ENCODE measurements at regions not wholly inside any gene's neighbourhood (a gene's known extent, or its start where the extent isn't known, plus 50 kb on each side); places are given as distances from the start of the nearest gene placed in this dataset.

DNA sequence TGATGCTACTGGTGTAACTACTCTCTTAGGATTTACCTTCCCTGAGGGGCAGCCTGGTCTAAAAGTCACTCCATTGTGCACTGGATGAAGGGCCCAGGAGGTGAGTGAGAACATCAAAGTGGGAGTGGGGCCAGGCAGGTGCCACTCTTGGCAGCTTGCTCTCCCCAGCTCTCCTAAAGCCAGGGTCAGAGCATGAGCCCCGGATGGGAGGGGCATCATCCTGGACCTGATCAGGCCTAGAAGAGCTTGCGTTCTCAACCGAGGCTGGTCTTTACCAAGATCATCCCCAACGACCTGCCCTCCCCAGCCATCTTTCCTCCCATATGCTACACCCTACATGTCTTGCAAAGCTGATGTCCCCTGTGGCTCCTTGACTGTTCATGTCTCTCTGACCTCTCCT, 87.1 kb downstream of the AIPL1 start:
- Histone ChIP-seq H3K36me3 (ENCODE audit: insufficient read depth, low read length) (no peaks in the 10 kb centered on the region), H3K4me1 (ENCODE audit: insufficient read depth, low read length) (no peaks in the 10 kb centered on the region), H3K9ac (ENCODE audit: low read depth, low read length) (no peak overlapping the region), H3K27ac (ENCODE audit: low read depth, low read length) (no peak overlapping the region), H3K9me3 (ENCODE audit: insufficient read depth, low read depth, low read length) (no peaks in the 10 kb centered on the region), H3K4me3 (ENCODE audit: low read length) (no peak overlapping the region), H3K27me3 (ENCODE audit: insufficient read depth, low read length) (no peaks in the 10 kb centered on the region)
- 88% methylated on average over 4 of the region's 4 CpGs for WGBS

DNA sequence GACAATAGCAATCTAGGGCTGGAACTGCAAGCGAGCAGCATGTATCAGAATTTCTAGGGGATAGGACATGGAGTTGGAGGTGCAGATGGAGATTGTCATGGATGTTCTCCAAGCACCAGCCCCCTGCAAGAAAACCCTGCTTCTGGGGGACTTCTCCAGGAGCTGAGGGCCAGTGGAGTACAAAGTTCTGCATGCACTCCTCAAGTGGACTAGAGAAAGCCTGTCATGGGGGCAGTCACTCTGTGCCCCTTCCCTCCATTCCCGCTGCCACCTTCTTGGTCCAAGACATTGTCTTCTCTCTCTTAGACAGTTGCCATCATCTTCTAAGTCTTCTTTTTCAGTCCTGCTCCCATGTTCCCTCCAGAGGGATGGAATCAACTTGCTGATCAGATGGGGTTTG, 87.9 kb downstream of the AIPL1 start:
- 93% methylated on average over 2 of the region's 2 CpGs for whole genome bisulfite sequencing
- Histone ChIP-seq H3K4me3 (ENCODE audit: low read length) (no peak overlapping the region), H3K27me3 (ENCODE audit: insufficient read depth, low read length) (no peaks in the 10 kb centered on the region), H3K9me3 (ENCODE audit: insufficient read depth, low read depth, low read length) (no peaks in the 10 kb centered on the region), H3K36me3 (ENCODE audit: insufficient read depth, low read length) (no peaks in the 10 kb centered on the region), H3K4me1 (ENCODE audit: insufficient read depth, low read length) (no peaks in the 10 kb centered on the region), H3K27ac (ENCODE audit: low read depth, low read length) (no peak overlapping the region), H3K9ac (ENCODE audit: low read depth, low read length) (no peak overlapping the region)

DNA sequence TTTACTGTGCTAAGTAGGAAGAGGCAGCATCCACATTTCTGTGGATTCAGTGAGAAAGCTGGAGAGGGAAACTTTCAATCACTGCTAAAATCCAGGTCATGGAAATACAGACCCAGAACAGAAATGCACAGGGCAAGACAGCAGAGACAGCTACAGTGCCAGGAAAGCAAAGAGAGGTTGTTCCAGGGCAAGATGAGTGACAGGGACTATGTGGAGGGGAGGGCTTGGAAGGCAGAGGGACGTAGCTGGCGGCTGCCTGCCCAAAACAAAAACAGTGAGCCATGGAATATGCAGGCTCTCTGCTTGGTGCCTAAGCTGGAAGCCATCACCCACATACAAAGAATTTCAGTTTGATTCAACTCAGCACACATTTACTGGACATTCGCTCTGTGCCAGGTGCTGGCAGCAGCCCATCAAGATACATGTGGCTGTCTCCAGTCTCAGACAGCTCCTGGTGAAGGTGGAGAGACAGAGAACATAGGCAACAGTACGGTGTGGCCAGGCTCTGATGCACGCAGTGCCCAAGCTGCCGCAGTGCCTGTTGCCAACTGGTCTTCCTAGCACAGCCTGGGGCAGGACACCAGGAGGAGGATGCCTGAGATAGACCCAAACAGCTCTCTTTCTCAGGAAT, 88.7 kb downstream of the AIPL1 start:
- H3K4me1 ChIP-seq (ENCODE audit: insufficient read depth, low read length) = no peaks in the 10 kb centered on the region
- H3K27me3 ChIP-seq (ENCODE audit: insufficient read depth, low read length) = no peaks in the 10 kb centered on the region
- WGBS = 81% methylated on average over 6 of the region's 6 CpGs
- H3K9ac ChIP-seq (ENCODE audit: low read depth, low read length) = no peak overlapping the region
- no peak overlapping the region for H3K4me3 ChIP-seq (ENCODE audit: low read length)
- H3K27ac ChIP-seq (ENCODE audit: low read depth, low read length) = no peak overlapping the region
- no peaks in the 10 kb centered on the region for H3K9me3 ChIP-seq (ENCODE audit: insufficient read depth, low read depth, low read length)
- H3K36me3 ChIP-seq (ENCODE audit: insufficient read depth, low read length) = no peaks in the 10 kb centered on the region

DNA sequence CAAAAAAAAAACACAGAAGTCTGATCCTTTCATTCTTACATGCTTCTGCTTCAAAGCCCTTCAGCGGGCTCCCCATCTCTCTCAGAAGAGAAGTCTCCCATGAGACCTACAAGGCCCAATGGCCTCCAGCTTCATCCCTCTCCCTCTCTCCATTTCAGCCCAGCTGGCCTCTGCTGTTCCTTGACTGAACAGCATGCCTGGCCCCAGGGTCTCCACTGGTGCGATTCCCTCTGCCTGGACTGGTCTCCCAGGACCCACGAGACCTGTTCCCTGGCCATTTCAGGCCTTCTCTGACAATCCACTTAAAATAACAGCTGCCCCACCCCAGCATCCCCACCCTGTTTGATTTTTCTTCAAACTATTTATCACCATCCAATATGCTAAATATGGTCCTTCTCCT, 91.2 kb downstream of the AIPL1 start:
- Histone ChIP-seq H3K4me1 (ENCODE audit: insufficient read depth, low read length) (no peaks in the 10 kb centered on the region), H3K27me3 (ENCODE audit: insufficient read depth, low read length) (no peaks in the 10 kb centered on the region), H3K9me3 (ENCODE audit: insufficient read depth, low read depth, low read length) (no peaks in the 10 kb centered on the region), H3K36me3 (ENCODE audit: insufficient read depth, low read length) (no peaks in the 10 kb centered on the region), H3K4me3 (ENCODE audit: low read length) (no peak overlapping the region), H3K27ac (ENCODE audit: low read depth, low read length) (no peak overlapping the region), H3K9ac (ENCODE audit: low read depth, low read length) (no peak overlapping the region)
- 90% methylated on average over 3 of the region's 3 CpGs for WGBS

DNA sequence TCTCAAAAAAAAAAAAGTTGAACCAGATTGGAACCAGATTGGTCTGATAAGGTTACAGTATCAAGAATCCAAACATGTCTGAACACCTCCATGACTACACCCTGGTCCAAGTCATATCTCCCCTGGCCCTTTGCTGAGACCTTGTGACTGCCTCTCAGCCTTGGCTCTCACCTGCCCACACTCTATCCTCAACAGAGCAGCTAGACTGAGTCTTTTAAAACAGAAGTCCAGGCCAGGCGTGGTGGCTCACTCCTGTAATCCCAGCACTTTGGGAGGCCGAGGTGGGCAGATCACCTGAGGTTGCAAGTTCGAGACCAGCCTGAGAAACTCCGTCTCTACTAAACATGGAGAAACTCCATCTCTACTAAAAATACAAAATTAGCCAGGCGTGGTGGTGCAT, 91.7 kb downstream of the AIPL1 start:
- no peak overlapping the region for H3K27ac ChIP-seq (ENCODE audit: low read depth, low read length)
- H3K9ac ChIP-seq (ENCODE audit: low read depth, low read length) = no peak overlapping the region
- 95% methylated on average over 5 of the region's 5 CpGs for WGBS
- no peaks in the 10 kb centered on the region for H3K9me3 ChIP-seq (ENCODE audit: insufficient read depth, low read depth, low read length)
- H3K36me3 ChIP-seq (ENCODE audit: insufficient read depth, low read length) = no peaks in the 10 kb centered on the region
- no peak overlapping the region for H3K4me3 ChIP-seq (ENCODE audit: low read length)
- H3K27me3 ChIP-seq (ENCODE audit: insufficient read depth, low read length) = no peaks in the 10 kb centered on the region
- H3K4me1 ChIP-seq (ENCODE audit: insufficient read depth, low read length) = no peaks in the 10 kb centered on the region

DNA sequence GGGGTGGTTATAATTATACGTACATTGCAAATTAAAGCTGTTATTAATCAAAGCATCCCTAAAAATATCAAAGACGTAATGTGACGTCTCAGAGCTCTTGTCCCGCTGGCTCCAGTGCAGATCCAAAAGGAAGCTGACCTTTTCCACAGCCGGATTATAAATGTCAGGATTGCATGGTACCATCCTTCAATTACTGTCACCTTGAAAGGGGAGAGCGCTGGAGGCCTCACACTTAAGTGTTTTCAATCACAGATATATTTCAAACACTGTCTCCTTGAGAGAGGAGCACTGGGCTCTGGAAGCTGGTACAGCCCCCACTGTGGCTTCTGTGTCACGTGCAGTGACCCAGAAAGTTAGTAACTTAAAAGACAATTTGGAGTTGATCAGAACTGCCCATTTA, 94.2 kb downstream of the AIPL1 start:
- Histone ChIP-seq H3K36me3 (ENCODE audit: insufficient read depth, low read length) (no peaks in the 10 kb centered on the region), H3K4me1 (ENCODE audit: insufficient read depth, low read length) (no peaks in the 10 kb centered on the region), H3K27me3 (ENCODE audit: insufficient read depth, low read length) (no peaks in the 10 kb centered on the region), H3K4me3 (ENCODE audit: low read length) (no peak overlapping the region), H3K9ac (ENCODE audit: low read depth, low read length) (no peak overlapping the region), H3K9me3 (ENCODE audit: insufficient read depth, low read depth, low read length) (no peaks in the 10 kb centered on the region), H3K27ac (ENCODE audit: low read depth, low read length) (no peak overlapping the region)
- whole genome bisulfite sequencing = 91% methylated on average over 7 of the region's 7 CpGs

DNA sequence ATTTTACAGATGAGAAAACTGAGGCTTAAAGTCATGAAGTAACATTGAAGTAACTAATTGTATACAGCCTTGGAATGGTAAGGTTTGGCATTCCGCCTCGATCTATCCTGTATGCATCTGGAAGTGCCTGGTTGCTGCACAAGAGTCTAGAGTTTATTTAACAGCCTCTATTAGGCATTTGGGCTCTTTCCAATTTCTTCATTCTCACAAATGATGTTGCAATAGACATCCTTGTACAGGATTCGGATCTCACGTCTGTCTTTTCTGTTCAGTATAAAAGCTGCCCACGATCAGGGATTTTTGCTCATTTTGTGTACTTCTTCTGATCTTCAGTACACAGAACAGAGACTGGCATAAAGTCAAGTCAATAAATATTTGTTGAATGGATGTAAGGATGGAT, 100.5 kb downstream of the AIPL1 start:
- no peak overlapping the region for H3K4me3 ChIP-seq (ENCODE audit: low read length)
- 92% methylated on average over 5 of the region's 5 CpGs for WGBS
- no peak overlapping the region for H3K27ac ChIP-seq (ENCODE audit: low read depth, low read length)
- no peaks in the 10 kb centered on the region for H3K36me3 ChIP-seq (ENCODE audit: insufficient read depth, low read length)
- no peaks in the 10 kb centered on the region for H3K9me3 ChIP-seq (ENCODE audit: insufficient read depth, low read depth, low read length)
- H3K9ac ChIP-seq (ENCODE audit: low read depth, low read length) = no peak overlapping the region
- H3K4me1 ChIP-seq (ENCODE audit: insufficient read depth, low read length) = no peaks in the 10 kb centered on the region
- no peaks in the 10 kb centered on the region for H3K27me3 ChIP-seq (ENCODE audit: insufficient read depth, low read length)

DNA sequence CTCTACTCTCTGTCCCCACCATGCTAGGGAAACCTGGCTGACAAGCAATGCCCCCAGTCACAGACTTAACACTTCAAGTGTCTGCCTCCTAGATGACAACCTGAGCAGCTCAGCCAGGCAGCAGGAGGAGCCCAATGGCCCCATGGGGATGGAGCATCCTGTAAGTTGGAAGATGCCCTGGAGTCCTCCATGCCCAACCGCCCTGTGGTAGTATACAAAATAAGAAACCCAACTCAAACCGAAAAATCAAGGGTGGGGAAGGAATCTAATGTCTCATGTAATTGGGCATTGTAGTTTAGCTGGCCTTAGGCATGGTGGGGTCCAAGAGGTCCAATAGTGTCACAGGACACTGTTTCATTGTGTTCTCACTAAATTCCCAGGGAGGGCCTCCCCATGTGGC, 104.0 kb downstream of the AIPL1 start:
- no peak overlapping the region for H3K27ac ChIP-seq (ENCODE audit: low read depth, low read length)

DNA sequence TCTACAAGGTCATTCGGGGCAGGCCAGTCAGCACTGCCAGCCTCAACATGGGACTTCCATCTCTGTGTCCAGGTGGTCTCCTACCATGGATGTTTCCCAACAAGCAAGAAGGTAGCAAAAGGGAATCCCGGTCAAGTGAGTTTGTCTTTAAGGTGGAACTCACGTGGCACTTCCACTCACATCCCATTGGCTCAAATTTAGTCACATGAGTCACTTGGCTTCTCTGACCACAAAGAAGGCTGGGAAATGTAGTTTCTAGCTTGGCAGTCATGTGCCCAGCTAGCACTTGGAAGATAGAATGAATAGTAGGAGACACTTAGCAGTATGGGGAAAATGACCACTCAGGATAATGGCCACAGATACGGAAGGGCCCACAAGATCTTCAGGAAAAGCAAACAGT, 106.6 kb downstream of the AIPL1 start:
- H3K4me1 ChIP-seq (ENCODE audit: insufficient read depth, low read length) = no peaks in the 10 kb centered on the region
- H3K27me3 ChIP-seq (ENCODE audit: insufficient read depth, low read length) = no peaks in the 10 kb centered on the region
- H3K4me3 ChIP-seq (ENCODE audit: low read length) = no peak overlapping the region
- H3K27ac ChIP-seq (ENCODE audit: low read depth, low read length) = no peak overlapping the region
- no peaks in the 10 kb centered on the region for H3K36me3 ChIP-seq (ENCODE audit: insufficient read depth, low read length)
- 89% methylated on average over 4 of the region's 4 CpGs for WGBS
- H3K9me3 ChIP-seq (ENCODE audit: insufficient read depth, low read depth, low read length) = no peaks in the 10 kb centered on the region
- H3K9ac ChIP-seq (ENCODE audit: low read depth, low read length) = no peak overlapping the region

More for the DNA sequence above, 104.0 kb downstream of the AIPL1 start:
- Histone ChIP-seq H3K4me1 (ENCODE audit: insufficient read depth, low read length) (no peaks in the 10 kb centered on the region), H3K9ac (ENCODE audit: low read depth, low read length) (no peak overlapping the region), H3K36me3 (ENCODE audit: insufficient read depth, low read length) (no peaks in the 10 kb centered on the region), H3K4me3 (ENCODE audit: low read length) (no peak overlapping the region), H3K9me3 (ENCODE audit: insufficient read depth, low read depth, low read length) (no peaks in the 10 kb centered on the region), H3K27me3 (ENCODE audit: insufficient read depth, low read length) (no peaks in the 10 kb centered on the region)
- WGBS = 97% methylated on average over 2 of the region's 2 CpGs

DNA sequence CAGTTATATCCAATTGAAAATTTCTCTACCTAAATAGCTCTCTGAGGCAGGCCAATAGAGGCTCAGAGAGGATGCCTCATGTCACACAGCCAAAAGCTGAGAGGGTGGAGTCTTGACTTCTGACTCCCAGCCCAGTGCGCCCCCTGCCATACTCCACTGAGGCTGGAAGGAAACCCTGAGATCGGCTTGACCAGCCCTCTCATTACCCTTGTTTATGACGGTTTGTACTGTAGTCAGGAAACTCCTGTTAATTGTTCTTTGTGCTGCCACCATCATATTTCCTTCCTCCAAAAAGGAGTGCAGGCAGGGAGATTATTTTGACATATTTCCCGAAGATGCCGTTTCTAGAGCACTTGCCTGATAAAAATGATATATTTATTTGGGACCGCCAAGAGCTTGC, 107.9 kb downstream of the AIPL1 start:
- Histone ChIP-seq H3K27ac (ENCODE audit: low read depth, low read length) (no peak overlapping the region), H3K4me3 (ENCODE audit: low read length) (no peak overlapping the region), H3K27me3 (ENCODE audit: insufficient read depth, low read length) (no peaks in the 10 kb centered on the region), H3K9ac (ENCODE audit: low read depth, low read length) (no peak overlapping the region), H3K4me1 (ENCODE audit: insufficient read depth, low read length) (no peaks in the 10 kb centered on the region), H3K36me3 (ENCODE audit: insufficient read depth, low read length) (no peaks in the 10 kb centered on the region), H3K9me3 (ENCODE audit: insufficient read depth, low read depth, low read length) (no peaks in the 10 kb centered on the region)
- 73% methylated on average over 6 of the region's 6 CpGs for WGBS

DNA sequence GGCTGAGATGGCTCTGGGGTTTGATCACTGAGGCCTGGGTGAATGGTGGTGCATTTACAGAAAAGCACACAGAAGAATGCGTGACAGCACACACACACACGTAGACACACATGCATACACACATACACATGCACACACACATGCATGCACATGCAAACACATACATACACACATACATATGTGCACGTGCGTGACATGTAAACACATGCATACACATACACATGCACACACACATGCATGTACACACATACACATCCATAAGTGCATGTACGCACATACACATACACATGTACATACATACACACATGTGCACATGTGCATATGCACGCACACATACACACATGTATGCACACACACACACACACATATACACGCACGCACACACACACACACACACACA, 108.4 kb downstream of the AIPL1 start:
- WGBS = 69% methylated on average over 8 of the region's 8 CpGs
- H3K4me3 ChIP-seq (ENCODE audit: low read length) = no peak overlapping the region
- no peak overlapping the region for H3K27ac ChIP-seq (ENCODE audit: low read depth, low read length)
- H3K9me3 ChIP-seq (ENCODE audit: insufficient read depth, low read depth, low read length) = no peaks in the 10 kb centered on the region
- no peaks in the 10 kb centered on the region for H3K4me1 ChIP-seq (ENCODE audit: insufficient read depth, low read length)
- no peak overlapping the region for H3K9ac ChIP-seq (ENCODE audit: low read depth, low read length)
- no peaks in the 10 kb centered on the region for H3K27me3 ChIP-seq (ENCODE audit: insufficient read depth, low read length)
- H3K36me3 ChIP-seq (ENCODE audit: insufficient read depth, low read length) = no peaks in the 10 kb centered on the region

DNA sequence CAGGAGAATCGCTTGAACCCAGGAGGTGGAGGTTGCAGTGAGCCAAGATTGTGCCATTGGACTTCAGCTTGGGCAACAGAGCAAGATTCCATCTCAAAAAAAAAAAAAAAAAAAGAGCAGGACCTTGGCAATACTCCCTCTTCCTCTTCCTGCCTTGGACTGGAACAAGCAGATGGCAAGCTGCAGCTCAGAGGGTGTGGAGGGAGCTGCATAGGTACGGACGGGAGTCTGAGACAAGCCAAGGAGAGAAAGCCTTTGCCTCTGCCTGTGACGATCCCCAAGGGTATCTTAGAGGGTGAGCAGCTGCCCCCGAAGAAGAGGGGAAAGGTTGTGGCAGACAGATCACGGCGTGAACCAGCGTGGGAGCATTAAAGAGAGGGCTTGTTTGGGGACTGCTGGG, 109.2 kb downstream of the AIPL1 start:
- no peaks in the 10 kb centered on the region for H3K27me3 ChIP-seq (ENCODE audit: insufficient read depth, low read length)
- H3K4me1 ChIP-seq (ENCODE audit: insufficient read depth, low read length) = no peaks in the 10 kb centered on the region
- no peak overlapping the region for H3K9ac ChIP-seq (ENCODE audit: low read depth, low read length)
- WGBS = 92% methylated on average over 8 of the region's 8 CpGs
- H3K4me3 ChIP-seq (ENCODE audit: low read length) = no peak overlapping the region
- H3K9me3 ChIP-seq (ENCODE audit: insufficient read depth, low read depth, low read length) = no peaks in the 10 kb centered on the region
- H3K36me3 ChIP-seq (ENCODE audit: insufficient read depth, low read length) = no peaks in the 10 kb centered on the region
- H3K27ac ChIP-seq (ENCODE audit: low read depth, low read length) = no peak overlapping the region

All from HUES64 (cell line).